Thyroid gland (tissue), 4 donors: ENCODE measurements at regions not wholly inside any gene's neighbourhood (a gene's known extent, or its start where the extent isn't known, plus 50 kb on each side); places are given as distances from the start of the nearest gene placed in this dataset.

Source experiments
- CTCF ChIP-seq, 6 experiments: fragments of 200-600 bp in 3 of 6; fragments of 450-650 bp in 3 of 6; sonication (generic) in 3 of 6; IDR thresholded peaks; one replicate each; pipeline ENCODE4 v1.5.1; 2016 to 2019; ENCODE audit warnings: antibody characterized with exemption in 6 of 6, mild to moderate bottlenecking in 2 of 6, inconsistent platforms in 1 of 6, moderate library complexity in 1 of 6
- POLR2A ChIP-seq, 2 donors: fragments of 450-650 bp; IDR thresholded peaks; one replicate each; pipeline ENCODE4 v1.6.1; 2017; ENCODE audit warnings: antibody characterized with exemption in 2 of 2, mild to moderate bottlenecking in 2 of 2, moderate library complexity in 1 of 2

- TF ChIP-seq CTCF (IDR thresholded peaks at IDR 0.05) (no peak), POLR2A (IDR thresholded peaks at IDR 0.05) (no peak)
These were observed 109.7 kb upstream of the OR9Q1 start for GRCh38 chr11:57913715-57914704.
